GM13977 (cell line): ENCODE measurements at regions not wholly inside any gene's neighbourhood (a gene's known extent, or its start where the extent isn't known, plus 50 kb on each side); places are given as distances from the start of the nearest gene placed in this dataset.

ENCODE experiments used
- DNase-seq: peaks from one replicate; pipeline ENCODE4 v3.0.0; 2012; ENCODE audit warnings: low spot score
- CTCF ChIP-seq: IDR thresholded peaks from 2 replicates; pipeline ENCODE4 v1.5.1; 2012; ENCODE audit warnings: mild to moderate bottlenecking, control low read depth; ENCODE audit not compliant: insufficient read depth; ENCODE audit errors: extremely low read depth, missing control alignments
- in situ Hi-C: fragments of 300-500 bp; cut with MboI; formaldehyde crosslinking; loops from one replicate; pipeline ENCODE4 v1.12.0; 2022; ENCODE audit warnings: low sequenced_read_pairs, low pct_unique_long_range_greater_than_20kb, mixed read lengths, inconsistent platforms; ENCODE audit not compliant: unreplicated experiment

GRCh38 chr5:3060283-3060682, 308.8 kb upstream of the IRX2 start:
- DNase-seq: no peak
- TF ChIP-seq CTCF: no peak
- in situ Hi-C loops: no loop called here

DNA sequence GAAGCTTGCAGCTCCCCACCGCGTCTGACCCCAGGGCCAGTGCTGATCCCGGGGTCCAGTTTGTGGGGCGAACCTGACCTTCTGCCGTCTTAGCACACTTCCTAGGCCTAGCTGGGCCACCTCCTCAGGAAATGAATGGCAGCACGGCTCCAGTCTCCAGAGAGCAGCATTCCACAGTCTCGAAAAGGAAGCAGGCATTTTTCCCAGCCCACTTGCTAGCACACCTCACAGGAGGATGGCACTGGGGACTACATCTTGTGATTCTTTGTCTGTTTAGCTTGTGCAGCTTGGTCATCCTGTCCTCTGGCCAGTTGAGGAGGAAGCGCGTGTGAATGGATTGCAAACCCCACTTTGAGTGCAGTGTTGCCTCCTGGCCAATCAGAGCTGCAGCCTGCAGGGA, 308.0 kb upstream of the IRX2 start:
- TF ChIP-seq CTCF: no peak
- in situ Hi-C loops: no loop called here
- DNase-seq: no peak

DNA sequence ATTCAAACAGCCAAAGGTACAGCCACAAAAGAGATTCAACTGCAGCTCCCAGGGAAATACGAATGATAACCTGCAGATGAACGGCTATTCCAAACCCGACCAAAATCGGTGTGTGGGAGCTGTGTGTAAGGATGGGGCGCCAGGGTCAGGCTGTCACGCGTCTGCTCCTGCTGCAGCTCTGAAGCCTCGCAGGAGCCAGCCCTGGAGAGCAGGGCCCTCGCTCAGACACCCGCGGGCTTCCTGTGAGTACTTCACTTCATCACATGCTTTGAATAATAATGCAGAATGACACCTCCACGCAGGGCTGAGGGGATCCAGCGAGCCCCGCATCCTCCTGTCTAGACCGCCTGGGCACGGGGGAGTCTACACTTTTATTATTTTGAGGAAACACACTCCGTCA, 307.5 kb upstream of the IRX2 start:
- no peak for TF ChIP-seq CTCF
- DNase-seq: no peak
- in situ Hi-C loops: no loop called here

- TF ChIP-seq CTCF: no peak
- in situ Hi-C loops: no loop called here
- no peak for DNase-seq
These were observed 305.4 kb upstream of the IRX2 start for GRCh38 chr5:3056866-3057265.

DNA sequence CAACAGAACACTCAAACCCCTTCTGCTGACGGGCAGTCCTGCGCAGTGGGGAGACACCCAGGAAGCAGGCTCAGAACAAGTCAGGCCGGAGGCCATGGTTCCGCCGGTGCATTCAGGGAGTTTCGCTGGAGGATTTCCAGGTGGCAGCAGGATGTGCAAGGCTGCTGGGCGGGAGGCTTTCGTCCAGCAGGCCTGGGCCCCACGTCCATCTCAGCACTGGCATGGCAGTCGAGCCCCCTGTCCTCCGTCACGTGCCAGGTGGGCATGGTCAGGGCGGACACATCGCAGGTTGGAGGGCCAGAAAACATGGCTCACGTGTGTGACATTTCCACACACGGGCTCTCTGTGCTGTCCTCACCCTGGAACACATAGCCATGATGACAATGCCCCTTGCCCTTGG, 299.9 kb upstream of the IRX2 start:
- DNase-seq: no peak
- no peak for TF ChIP-seq CTCF
- in situ Hi-C loops: no loop called here

DNA sequence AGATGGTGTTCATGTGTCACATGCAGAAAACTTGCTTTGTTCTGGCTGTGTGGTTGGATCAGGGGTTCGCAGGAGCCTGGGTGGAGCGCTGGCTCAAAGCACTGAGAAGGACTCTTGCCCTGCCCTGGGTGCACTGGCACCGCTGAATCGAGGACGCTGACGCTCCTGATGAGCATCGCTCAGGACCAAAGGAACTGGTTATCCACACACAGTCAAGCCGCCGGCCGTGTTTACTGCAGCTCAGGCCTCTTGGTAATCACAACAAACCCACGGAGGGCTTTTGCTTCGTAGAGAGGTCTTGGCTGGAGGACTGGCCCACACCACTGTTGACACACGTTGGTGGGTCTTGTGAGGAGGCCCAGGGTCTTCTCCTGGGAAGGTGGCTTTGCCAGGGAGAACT, 299.4 kb upstream of the IRX2 start:
- no peak for DNase-seq
- in situ Hi-C loops: no loop called here
- TF ChIP-seq CTCF: no peak

GRCh38 chr5:3049261-3049660, 297.8 kb upstream of the IRX2 start:
- no peak for TF ChIP-seq CTCF
- no peak for DNase-seq
- in situ Hi-C loops: no loop called here
